ENCODE measurements at regions not wholly inside any gene's neighbourhood (a gene's known extent, or its start where the extent isn't known, plus 50 kb on each side); places are given as distances from the start of the nearest gene placed in this dataset.
"Not testable (repeated sequence)": the region's sequence is repeated elsewhere in the genome, so short reads cannot be mapped to it uniquely, and the experiment has no call there.

GRCh38 chr4:177957596-177958360 is 515.5 kb upstream of the AGA start:
- DNase-seq, result no peak

- DNase-seq, result no peak
These were observed 518.3 kb upstream of the AGA start for GRCh38 chr4:177960566-177960965.

- DNase-seq, result no peak
These were observed 519.6 kb upstream of the AGA start for GRCh38 chr4:177961761-177962380.

GRCh38 chr4:177964061-177964460 is 521.8 kb upstream of the AGA start:
- DNase-seq, result no peak

- DNase-seq, result no peak
These were observed 522.5 kb upstream of the AGA start for GRCh38 chr4:177964693-177965168.

GRCh38 chr4:177967328-177967727 is 525.1 kb upstream of the AGA start:
- DNase-seq, result no peak

GRCh38 chr4:177968817-177969442 is 526.7 kb upstream of the AGA start:
- DNase-seq, result no peak

GRCh38 chr4:177974461-177974860 is 532.2 kb upstream of the AGA start:
- no peak for DNase-seq

- no peak for DNase-seq
These were observed 533.2 kb upstream of the AGA start for GRCh38 chr4:177975315-177975987.

- DNase-seq, result no peak
These were observed 544.0 kb upstream of the AGA start for GRCh38 chr4:177986236-177986635.

GRCh38 chr4:177987896-177988295 is 545.7 kb upstream of the AGA start:
- DNase-seq, result no peak

- no peak for DNase-seq
These were observed 547.4 kb upstream of the AGA start for GRCh38 chr4:177989503-177990201.

- no peak for DNase-seq
These were observed 560.9 kb upstream of the AGA start for GRCh38 chr4:178003098-178003657.

GRCh38 chr4:178010596-178010995 is 568.4 kb upstream of the AGA start:
- no peak for DNase-seq

GRCh38 chr4:178015046-178015445 is 572.8 kb upstream of the AGA start:
- DNase-seq, result not testable (repeated sequence)

GRCh38 chr4:178026999-178027398 is 584.8 kb upstream of the AGA start:
- DNase-seq, result no peak

- no peak for DNase-seq
These were observed 585.6 kb upstream of the AGA start for GRCh38 chr4:178027796-178028195.

- DNase-seq, result no peak
These were observed 586.2 kb upstream of the AGA start for GRCh38 chr4:178028481-178028880.

GRCh38 chr4:178037459-178038214 is 595.4 kb upstream of the AGA start:
- DNase-seq, result no peak

GRCh38 chr4:178056996-178057395 is 614.8 kb upstream of the AGA start:
- no peak for DNase-seq

GRCh38 chr4:178063568-178063967 is 621.3 kb upstream of the AGA start:
- DNase-seq, result no peak

Measured in CD4-positive, alpha-beta T cell treated with Interleukin-10 for 1 hour (primary cell).